HepG2 (cell line): ENCODE measurements at regions not wholly inside any gene's neighbourhood (a gene's known extent, or its start where the extent isn't known, plus 50 kb on each side); places are given as distances from the start of the nearest gene placed in this dataset.

ENCODE experiments used
- CBX5 ChIP-seq: sonication (generic); formaldehyde crosslinking; IDR thresholded peaks from 2 replicates; pipeline ENCODE4 v1.4.0; 2020; ENCODE audit warnings: missing genetic modification reagents, borderline replicate concordance
- CEBPB ChIP-seq: IDR thresholded peaks from 2 replicates; pipeline ENCODE4 v1.6.1; 2011; ENCODE audit warnings: low read depth, low read length, improper control_type of control experiment, borderline replicate concordance
- EP300 ChIP-seq, 3 experiments: sonication (generic) in 1 of 3; formaldehyde crosslinking in 1 of 3; IDR thresholded peaks; 2 replicates each; pipeline versions ENCODE4 v1.5.1 to v1.6.1; 2011 to 2020; ENCODE audit warnings: low read depth in 2 of 3, low read length in 2 of 3, borderline replicate concordance in 1 of 3, improper control_type of control experiment in 1 of 3, mild to moderate bottlenecking in 1 of 3, missing genetic modification reagents in 1 of 3, moderate library complexity in 1 of 3
- FOXP4 ChIP-seq: sonication (generic); formaldehyde crosslinking; IDR thresholded peaks from 2 replicates; pipeline ENCODE4 v1.4.0; 2020; ENCODE audit warnings: missing genetic modification reagents
- NFIC ChIP-seq: IDR thresholded peaks from 2 replicates; pipeline ENCODE4 v1.6.1; 2012; ENCODE audit warnings: mild to moderate bottlenecking, low read length, inconsistent platforms
- NR1H2 ChIP-seq: sonication (generic); formaldehyde crosslinking; IDR thresholded peaks from 2 replicates; pipeline ENCODE4 v1.8.1; 2022; ENCODE audit warnings: low read depth, missing genetic modification reagents, borderline replicate concordance
- POLR2A ChIP-seq, 2 experiments: IDR thresholded peaks; 2 replicates each; pipeline ENCODE4 v1.6.1; 2011; ENCODE audit warnings: low read depth in 2 of 2, low read length in 2 of 2, mild to moderate bottlenecking in 1 of 2, moderate library complexity in 1 of 2; ENCODE audit not compliant: insufficient read depth in 1 of 2
- TAF15 ChIP-seq: fragments of 200-400 bp; formaldehyde crosslinking; IDR thresholded peaks from one replicate; pipeline ENCODE4 v1.6.1; 2018; ENCODE audit warnings: mild to moderate bottlenecking, low read depth, low read length; ENCODE audit not compliant: poor library complexity, severe bottlenecking
- ZBTB40 ChIP-seq, 2 experiments: fragments of 450-650 bp in 1 of 2; sonication (generic) in 1 of 2; formaldehyde crosslinking in 1 of 2; IDR thresholded peaks; 2 replicates each; pipeline versions ENCODE4 v1.6.1 to v1.8.0; 2016 to 2022; ENCODE audit warnings: antibody characterized with exemption in 1 of 2, mild to moderate bottlenecking in 1 of 2, missing genetic modification reagents in 1 of 2
- ZNF3 ChIP-seq: IDR thresholded peaks from 2 replicates; pipeline ENCODE4 v1.7.0; 2017; ENCODE audit warnings: inconsistent platforms
- TF ChIP-seq, protein P1 (sequence below): sonication (generic); formaldehyde crosslinking; IDR thresholded peaks from 2 replicates; pipeline ENCODE4 v1.5.0; 2020; ENCODE audit warnings: mild to moderate bottlenecking, missing genetic modification reagents, moderate library complexity
- TF ChIP-seq, protein P2 (sequence below): sonication (generic); formaldehyde crosslinking; conservative IDR thresholded peaks from 2 replicates; pipeline ENCODE4 v1.4.0; 2020; ENCODE audit warnings: missing genetic modification reagents

GRCh38 chr1:188224263-188224662 is 1395.5 kb downstream of the PLA2G4A start:
- TF ChIP-seq NR1H2 (CRISPR knock-in tag) (no peak), EP300 (IDR thresholded peaks at IDR 0.05; ENCODE audit: low read depth in 2 of 2, low read length in 2 of 2) (no peak), EP300 (CRISPR knock-in tag; IDR thresholded peaks at IDR 0.05; ENCODE audit: borderline replicate concordance) (no peak), ZNF3 (CRISPR knock-in tag) (no peak), NFIC (no peak), POLR2A (IDR thresholded peaks at IDR 0.05; ENCODE audit: insufficient read depth in 1 of 2, low read depth in 2 of 2, low read length in 2 of 2) (no peak), FOXP4 (CRISPR knock-in tag) (no peak), CBX5 (CRISPR knock-in tag) (no peak), TAF15 (no peak), CEBPB (peak; percentile 14; the same call in 1 of the 2 replicates), ZBTB40 (IDR thresholded peaks at IDR 0.05) (no peak), ZBTB40 (CRISPR knock-in tag; IDR thresholded peaks at IDR 0.05) (no peak)
- TF ChIP-seq, protein P1, sequence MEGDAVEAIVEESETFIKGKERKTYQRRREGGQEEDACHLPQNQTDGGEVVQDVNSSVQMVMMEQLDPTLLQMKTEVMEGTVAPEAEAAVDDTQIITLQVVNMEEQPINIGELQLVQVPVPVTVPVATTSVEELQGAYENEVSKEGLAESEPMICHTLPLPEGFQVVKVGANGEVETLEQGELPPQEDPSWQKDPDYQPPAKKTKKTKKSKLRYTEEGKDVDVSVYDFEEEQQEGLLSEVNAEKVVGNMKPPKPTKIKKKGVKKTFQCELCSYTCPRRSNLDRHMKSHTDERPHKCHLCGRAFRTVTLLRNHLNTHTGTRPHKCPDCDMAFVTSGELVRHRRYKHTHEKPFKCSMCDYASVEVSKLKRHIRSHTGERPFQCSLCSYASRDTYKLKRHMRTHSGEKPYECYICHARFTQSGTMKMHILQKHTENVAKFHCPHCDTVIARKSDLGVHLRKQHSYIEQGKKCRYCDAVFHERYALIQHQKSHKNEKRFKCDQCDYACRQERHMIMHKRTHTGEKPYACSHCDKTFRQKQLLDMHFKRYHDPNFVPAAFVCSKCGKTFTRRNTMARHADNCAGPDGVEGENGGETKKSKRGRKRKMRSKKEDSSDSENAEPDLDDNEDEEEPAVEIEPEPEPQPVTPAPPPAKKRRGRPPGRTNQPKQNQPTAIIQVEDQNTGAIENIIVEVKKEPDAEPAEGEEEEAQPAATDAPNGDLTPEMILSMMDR (CRISPR knock-in tag): no peak
- TF ChIP-seq, protein P2, sequence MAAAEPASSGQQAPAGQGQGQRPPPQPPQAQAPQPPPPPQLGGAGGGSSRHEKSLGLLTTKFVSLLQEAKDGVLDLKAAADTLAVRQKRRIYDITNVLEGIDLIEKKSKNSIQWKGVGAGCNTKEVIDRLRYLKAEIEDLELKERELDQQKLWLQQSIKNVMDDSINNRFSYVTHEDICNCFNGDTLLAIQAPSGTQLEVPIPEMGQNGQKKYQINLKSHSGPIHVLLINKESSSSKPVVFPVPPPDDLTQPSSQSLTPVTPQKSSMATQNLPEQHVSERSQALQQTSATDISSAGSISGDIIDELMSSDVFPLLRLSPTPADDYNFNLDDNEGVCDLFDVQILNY (CRISPR knock-in tag): no peak
